GM18868 (cell line): ENCODE measurements at regions not wholly inside any gene's neighbourhood (a gene's known extent, or its start where the extent isn't known, plus 50 kb on each side); places are given as distances from the start of the nearest gene placed in this dataset.
"Not testable (repeated sequence)": the region's sequence is repeated elsewhere in the genome, so short reads cannot be mapped to it uniquely, and the experiment has no call there.

Experiments used
- ATAC-seq: cut with Tn5 transposase; IDR thresholded peaks from one replicate; pipeline ENCODE4 v1.9.1; 2021; ENCODE audit warnings: mild to moderate bottlenecking, moderate library complexity; ENCODE audit not compliant: unreplicated experiment

DNA sequence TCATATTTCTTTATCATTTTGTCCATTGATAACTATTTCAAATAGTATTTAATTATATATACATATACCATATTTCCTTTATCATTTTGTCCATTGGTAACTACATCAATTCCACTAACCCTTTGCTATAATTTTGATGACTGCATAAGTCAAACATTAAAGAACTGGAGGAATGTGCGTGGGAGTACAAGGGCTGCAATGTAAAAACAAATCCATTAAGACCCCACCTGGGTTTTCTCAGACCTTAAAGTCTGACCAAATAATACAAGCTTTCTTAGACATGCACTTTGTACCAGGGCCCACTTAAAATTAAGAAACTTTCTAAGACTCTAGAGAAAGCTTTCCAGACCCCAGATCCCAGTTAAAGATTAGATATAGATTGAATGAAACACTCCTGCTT, 1622.4 kb upstream of the PCDH10 start:
- ATAC-seq, result no peak

DNA sequence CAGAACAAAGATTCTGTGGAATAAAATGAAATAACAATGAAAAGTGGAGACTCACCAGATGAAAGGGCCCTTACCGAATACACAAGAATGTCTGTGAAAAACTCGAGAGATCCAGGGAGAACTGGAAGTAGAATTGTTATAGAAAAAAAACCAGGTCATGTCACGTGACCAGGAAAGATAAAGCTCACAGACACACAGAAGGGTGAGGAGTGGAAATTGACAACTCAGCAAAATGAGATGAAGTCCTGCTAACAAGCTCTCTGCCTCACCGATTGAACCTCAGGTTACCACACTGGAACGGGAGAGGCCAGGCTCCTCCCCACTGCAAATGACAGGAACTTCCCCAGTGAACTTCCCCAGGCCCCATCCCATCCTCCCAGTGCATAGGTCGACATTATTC, 1618.0 kb upstream of the PCDH10 start:
- no peak for ATAC-seq

DNA sequence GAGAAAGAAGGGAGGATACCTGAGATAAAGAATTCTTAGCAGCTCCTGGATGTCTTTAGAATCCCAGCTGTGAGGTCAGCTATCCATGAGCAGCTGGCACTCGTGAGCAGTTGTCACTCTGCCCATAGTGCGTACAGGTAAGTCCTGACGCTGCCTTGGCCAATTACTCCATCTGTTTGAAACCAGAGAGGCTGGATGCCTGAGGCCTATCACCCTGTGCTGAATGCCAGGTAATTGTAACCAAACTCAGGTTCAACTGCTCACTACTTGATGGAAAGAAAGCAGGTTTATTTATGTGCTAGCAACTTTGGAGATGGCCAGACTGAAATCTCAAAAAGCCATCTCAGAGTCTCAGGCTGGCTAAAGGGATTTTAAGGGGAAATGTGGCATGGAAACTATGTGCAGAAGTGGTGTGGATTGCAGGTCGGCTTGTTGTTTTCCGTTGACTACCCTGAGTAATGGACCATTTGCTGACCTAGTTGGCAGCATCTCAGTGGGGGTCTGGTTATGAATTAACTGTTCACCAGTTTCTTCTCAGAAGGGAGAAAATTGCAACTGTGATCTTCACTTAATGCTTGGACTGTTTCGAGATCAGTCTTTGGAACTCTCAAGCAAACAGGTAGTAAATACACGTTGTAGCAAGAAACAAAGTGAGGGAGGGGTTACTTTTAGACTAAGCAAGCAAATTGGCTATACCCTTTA, 1614.0 kb upstream of the PCDH10 start:
- no peak for ATAC-seq

DNA sequence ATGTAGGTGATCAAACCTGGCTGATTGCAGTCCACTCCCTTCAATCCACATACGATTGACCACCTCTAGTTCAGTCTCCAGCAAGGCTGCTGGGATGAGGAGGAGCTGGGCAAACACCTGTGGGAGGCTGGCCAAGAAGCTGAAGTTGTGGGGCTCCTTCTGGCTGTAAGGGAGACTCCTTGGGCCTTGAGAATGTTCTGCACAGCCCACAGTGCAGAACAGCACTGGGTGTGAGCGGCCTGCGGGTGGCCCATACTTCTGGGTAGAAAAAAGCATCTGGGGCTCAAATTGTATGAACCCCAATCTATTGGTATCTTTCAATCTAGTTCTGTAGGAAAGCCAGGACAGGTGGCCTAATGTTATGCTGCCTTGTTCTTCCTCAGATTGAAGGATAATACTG, 1608.8 kb upstream of the PCDH10 start:
- no peak for ATAC-seq

GRCh38 chr4:131547506-131547981, 1601.5 kb upstream of the PCDH10 start:
- ATAC-seq, result peak; percentile 76

DNA sequence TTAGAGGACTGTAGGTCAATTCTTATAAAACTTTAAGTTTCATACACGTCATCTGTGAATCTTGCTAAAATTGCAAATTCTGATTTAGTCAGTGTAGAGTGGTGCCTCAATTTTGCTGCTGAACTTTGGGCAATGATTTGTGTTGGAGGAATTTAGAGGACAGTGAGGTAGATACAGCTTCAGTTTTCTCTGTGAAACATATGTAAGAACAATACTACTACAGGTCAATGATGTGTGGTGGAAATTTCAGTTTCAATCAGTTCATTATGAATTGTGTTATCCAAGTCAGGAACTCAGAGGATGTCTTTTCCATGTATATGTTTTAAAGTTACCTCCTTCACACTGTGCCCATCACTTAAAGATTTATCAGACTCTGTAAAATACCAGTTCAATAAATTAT, 1597.8 kb upstream of the PCDH10 start:
- ATAC-seq, result peak; percentile 38

GRCh38 chr4:131566026-131566425, 1583.1 kb upstream of the PCDH10 start:
- no peak for ATAC-seq

- ATAC-seq, result no peak
These were observed 1564.5 kb upstream of the PCDH10 start for GRCh38 chr4:131584587-131584986.

DNA sequence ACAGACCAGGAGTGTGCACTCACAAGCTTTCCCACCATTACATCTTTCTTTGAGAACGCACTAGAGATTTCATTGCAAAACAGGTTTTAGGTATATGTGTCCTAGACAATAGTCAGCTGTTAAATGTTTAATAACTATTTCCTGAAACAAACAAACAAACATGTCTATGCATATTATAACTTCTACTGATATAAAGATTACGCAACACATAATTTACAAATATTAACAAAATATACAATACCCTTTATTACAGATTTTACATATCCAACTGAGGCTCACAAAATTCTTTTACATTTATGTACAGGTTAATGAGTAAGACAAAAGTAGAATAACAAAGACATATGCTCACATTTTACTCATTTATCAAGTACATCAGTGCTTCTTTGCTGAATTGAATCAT, 1554.0 kb upstream of the PCDH10 start:
- no peak for ATAC-seq

DNA sequence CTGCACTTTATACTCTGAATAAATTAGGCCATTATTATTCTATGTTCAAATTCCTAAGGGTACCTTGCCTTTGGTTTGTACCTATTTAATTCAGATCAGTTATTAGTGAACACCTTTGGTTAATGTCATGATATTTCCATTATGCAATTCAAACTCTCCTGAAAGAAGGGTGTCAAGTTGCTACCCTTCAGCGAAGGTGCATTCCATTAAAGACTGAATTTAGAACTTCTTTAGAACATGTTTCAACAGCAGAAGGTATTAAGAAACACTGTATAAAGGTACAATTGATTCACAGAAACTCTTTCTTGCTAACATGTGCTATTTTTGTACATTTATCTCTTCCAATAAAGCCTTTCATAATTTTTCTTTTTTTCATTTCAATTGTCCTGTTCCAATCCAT, 1545.4 kb upstream of the PCDH10 start:
- no peak for ATAC-seq

DNA sequence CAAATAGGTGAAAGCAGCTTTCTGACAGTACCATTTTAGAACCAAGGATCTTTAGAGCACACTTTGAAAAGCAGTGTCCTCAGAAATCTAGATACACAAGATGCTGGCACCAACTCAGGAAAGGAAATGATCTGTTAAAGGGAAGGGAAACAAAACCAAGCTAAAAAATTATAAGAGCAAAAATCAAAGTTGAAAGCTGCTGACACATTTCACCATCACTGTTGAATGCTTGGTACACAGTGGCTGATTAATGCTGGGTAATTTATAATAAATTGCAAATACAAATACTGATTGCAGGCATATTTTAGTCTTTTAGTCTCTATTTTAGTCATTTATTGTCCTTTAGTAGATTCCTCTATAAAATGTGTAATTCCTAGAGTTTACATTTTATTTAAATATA, 1540.1 kb upstream of the PCDH10 start:
- no peak for ATAC-seq

GRCh38 chr4:131610517-131610916, 1538.6 kb upstream of the PCDH10 start:
- not testable (repeated sequence) for ATAC-seq

GRCh38 chr4:131613086-131613823, 1535.8 kb upstream of the PCDH10 start:
- ATAC-seq, result peak; percentile 21

GRCh38 chr4:131613824-131614216, 1535.3 kb upstream of the PCDH10 start:
- peak; percentile 89 for ATAC-seq

- ATAC-seq, result no peak
These were observed 1516.2 kb upstream of the PCDH10 start for GRCh38 chr4:131632877-131633276.

- no peak for ATAC-seq
These were observed 1513.9 kb upstream of the PCDH10 start for GRCh38 chr4:131635191-131635590.

- no peak for ATAC-seq
These were observed 1510.3 kb upstream of the PCDH10 start for GRCh38 chr4:131638781-131639180.

- ATAC-seq, result no peak
These were observed 1504.5 kb upstream of the PCDH10 start for GRCh38 chr4:131644619-131645018.

- no peak for ATAC-seq
These were observed 1499.9 kb upstream of the PCDH10 start for GRCh38 chr4:131649227-131649626.

DNA sequence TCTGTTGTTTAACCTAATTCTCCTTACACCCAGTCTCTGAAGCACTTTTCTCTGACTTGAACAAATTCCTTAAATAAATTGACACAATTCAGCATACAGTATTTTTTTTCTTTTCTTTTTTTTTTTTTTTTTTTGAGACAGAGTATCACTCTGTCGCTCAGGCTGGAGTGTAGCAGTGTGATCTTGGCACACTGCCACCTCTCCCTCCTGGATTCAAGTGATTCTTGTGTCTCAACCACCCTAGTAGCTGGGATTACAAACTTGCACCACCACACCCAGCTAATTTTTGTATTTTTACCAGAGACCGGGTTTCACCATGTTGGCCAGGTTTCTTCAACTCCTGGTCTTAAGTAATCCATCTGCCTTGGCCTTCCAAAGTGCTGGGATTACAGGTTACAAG, 1498.1 kb upstream of the PCDH10 start:
- ATAC-seq, result no peak

DNA sequence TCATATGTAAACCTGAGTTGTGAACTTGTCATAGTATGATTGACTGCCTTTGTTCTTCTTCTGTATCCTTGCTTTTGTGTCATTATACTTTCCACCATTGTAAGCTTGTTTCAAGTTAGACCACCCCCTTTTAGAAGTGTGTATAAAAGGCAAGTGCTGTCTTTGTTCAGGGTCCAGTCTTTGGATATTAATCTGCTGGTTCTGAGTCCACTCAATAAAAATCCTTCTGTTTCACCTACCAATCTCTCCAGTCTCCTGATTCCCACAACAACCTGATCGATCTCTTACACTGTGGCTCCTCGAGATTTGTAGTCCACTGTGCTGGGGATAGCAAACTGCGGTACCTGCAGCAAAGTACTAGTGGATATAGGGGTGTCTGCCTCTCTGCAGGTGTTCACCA, 1465.8 kb upstream of the PCDH10 start:
- not testable (repeated sequence) for ATAC-seq

- ATAC-seq, result no peak
These were observed 1427.2 kb upstream of the PCDH10 start for GRCh38 chr4:131721883-131722282.
